OCI-LY3 (cell line): ENCODE measurements at regions not wholly inside any gene's neighbourhood (a gene's known extent, or its start where the extent isn't known, plus 50 kb on each side); places are given as distances from the start of the nearest gene placed in this dataset.

ENCODE experiments used
- CTCF ChIP-seq: fragments of 200-600, 300-600 bp; sonication (generic); IDR thresholded peaks from 2 replicates; pipeline ENCODE4 v1.5.1; 2014; ENCODE audit warnings: antibody characterized with exemption, low read length, low read depth
- EZH2phosphoT487 ChIP-seq: fragments of 200-600 bp; shearing (Covaris generic); IDR thresholded peaks from 2 replicates; pipeline ENCODE4 v1.6.1; 2018; ENCODE audit warnings: antibody characterized with exemption, mixed run types, low read depth

- TF ChIP-seq CTCF: no peak
- no peak for TF ChIP-seq EZH2phosphoT487
These were observed 108.6 kb downstream of the EMX2 start for GRCh38 chr10:117651121-117651520.
